ENCODE measurements at regions not wholly inside any gene's neighbourhood (a gene's known extent, or its start where the extent isn't known, plus 50 kb on each side); places are given as distances from the start of the nearest gene placed in this dataset.

- H2BK15ac ChIP-seq (ENCODE audit: low read length) = no peak overlapping the region
- no peak overlapping the region for H3K18ac ChIP-seq (ENCODE audit: extremely low read depth, low read length)
- H3K4me1 ChIP-seq (replicated peaks in 1 of 4; ENCODE audit: control insufficient read depth in 3 of 4, insufficient read depth in 4 of 4, low read length in 3 of 4) = peaks cover 0 to 2% (median 0%) of the 10 kb centered on the region in 4 experiments; a peak in 2 of 7 replicates
- no peaks in the 10 kb centered on the region for H3K9me3 ChIP-seq (ENCODE audit: insufficient read depth in 2 of 2, low read depth in 1 of 2, low read length in 1 of 2)
- POLR2A ChIA-PET (ENCODE audit: partially characterized antibody) = no interaction called here
- H2BK20ac ChIP-seq (ENCODE audit: low read length) = no peak overlapping the region
- H2BK120ac ChIP-seq (replicated peaks; ENCODE audit: low read depth, low read length) = no peak overlapping the region
- CTCF ChIA-PET (ENCODE audit: partially characterized antibody) = interaction anchor here (0.9 kb wide), 1 partner anchor 49 kb away, joined by 7 read pairs; no protein-coding TSS in a partner anchor
- H2BK12ac ChIP-seq (ENCODE audit: low read depth, low read length) = no peak overlapping the region
- H3K23ac ChIP-seq (ENCODE audit: insufficient read length) = no peak overlapping the region
- no peak overlapping the region for H4K5ac ChIP-seq (ENCODE audit: insufficient read length, low read depth, low read length)
- no peak overlapping the region for H3K14ac ChIP-seq (ENCODE audit: insufficient read length)
- H4K91ac ChIP-seq (replicated peaks; ENCODE audit: insufficient read length, low read length) = no peak overlapping the region
- DNase-seq (ENCODE audit: low read depth in 1 of 2, low spot score in 2 of 2) (no peak), FAIRE-seq (no peak)
- no peak overlapping the region for H2BK5ac ChIP-seq (ENCODE audit: low read depth, low read length)
- no peaks in the 10 kb centered on the region for H3K27me3 ChIP-seq (replicated peaks in 1 of 4; ENCODE audit: control insufficient read depth in 3 of 4, extremely low read depth in 1 of 4, insufficient read depth in 3 of 4, low read length in 3 of 4)
- H4K8ac ChIP-seq (ENCODE audit: extremely low read depth, insufficient read depth, low read length) = no peak overlapping the region
- no peak overlapping the region for H3K56ac ChIP-seq (replicated peaks; ENCODE audit: insufficient read length, low read depth, low read length)
- H3K4ac ChIP-seq (replicated peaks; ENCODE audit: insufficient read length, low read depth, low read length) = no peak overlapping the region
- H3K4me2 ChIP-seq (ENCODE audit: insufficient read depth in 1 of 2, low read depth in 2 of 2, low read length in 2 of 2) = no peak overlapping the region
- H3K79me1 ChIP-seq (ENCODE audit: low read depth, low read length) = no peaks in the 10 kb centered on the region
- no peaks in the 10 kb centered on the region for H3K23me2 ChIP-seq (ENCODE audit: low read depth, low read length)
- WGBS, 2 experiments (ENCODE audit: extremely low coverage in 1 of 2, insufficient coverage in 1 of 2, insufficient read length in 1 of 2, insufficient replicate concordance in 2 of 2, low coverage in 1 of 2, low lambda C conversion rate in 2 of 2, missing lambda C conversion rate in 1 of 2) = 57% methylated on average over 5 of the region's 5 CpGs; no CpG with 5 or more reads in 1 of the 2 experiments
- H3K79me2 ChIP-seq (ENCODE audit: control insufficient read depth in 1 of 2, insufficient read depth in 2 of 2, low read length in 2 of 2) = no peaks in the 10 kb centered on the region
- no peaks in the 10 kb centered on the region for H4K20me1 ChIP-seq (replicated peaks in 1 of 2; ENCODE audit: control insufficient read depth in 1 of 2, insufficient read depth in 2 of 2, low read length in 2 of 2)
- H2AFZ ChIP-seq (ENCODE audit: low read length) = no peak overlapping the region
- H2AK5ac ChIP-seq (ENCODE audit: low read depth, low read length) = no peak overlapping the region
- no peaks in the 10 kb centered on the region for H3K36me3 ChIP-seq (ENCODE audit: control insufficient read depth in 2 of 4, insufficient read depth in 4 of 4, low read length in 3 of 4)
- H3K27ac ChIP-seq (ENCODE audit: low read depth, low read length) = no peak overlapping the region
- no peak overlapping the region for H3K4me3 ChIP-seq (ENCODE audit: extremely low read depth in 1 of 4, insufficient read depth in 2 of 4, low read depth in 3 of 4, low read length in 4 of 4)
- no peak overlapping the region for H3K9ac ChIP-seq (replicated peaks in 1 of 4; ENCODE audit: extremely low read depth in 1 of 4, low read depth in 3 of 4, low read length in 3 of 4)
- TF ChIP-seq SAP30 (IDR thresholded peaks at IDR 0.05; ENCODE audit: insufficient read depth, insufficient replicate concordance, low read length) = no peak
- TF ChIP-seq, protein P1, sequence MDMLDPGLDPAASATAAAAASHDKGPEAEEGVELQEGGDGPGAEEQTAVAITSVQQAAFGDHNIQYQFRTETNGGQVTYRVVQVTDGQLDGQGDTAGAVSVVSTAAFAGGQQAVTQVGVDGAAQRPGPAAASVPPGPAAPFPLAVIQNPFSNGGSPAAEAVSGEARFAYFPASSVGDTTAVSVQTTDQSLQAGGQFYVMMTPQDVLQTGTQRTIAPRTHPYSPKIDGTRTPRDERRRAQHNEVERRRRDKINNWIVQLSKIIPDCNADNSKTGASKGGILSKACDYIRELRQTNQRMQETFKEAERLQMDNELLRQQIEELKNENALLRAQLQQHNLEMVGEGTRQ (IDR thresholded peaks at IDR 0.05; ENCODE audit: low read length) = no peak
- no peak for TF ChIP-seq TCF12 (IDR thresholded peaks at IDR 0.05; ENCODE audit: low read depth, low read length)
- TF ChIP-seq POLR2A (IDR thresholded peaks at IDR 0.05; ENCODE audit: control extremely low read depth in 1 of 2, low read depth in 2 of 2, low read length in 2 of 2) = no peak
- TF ChIP-seq EGR1 (IDR thresholded peaks at IDR 0.05; ENCODE audit: borderline replicate concordance, low read depth, low read length) = no peak
Observed at GRCh38 chr2:106018141-106018540, 176.0 kb downstream of the UXS1 start.

Measured in H1 (cell line).